HCT116 (cell line): ENCODE measurements at regions not wholly inside any gene's neighbourhood (a gene's known extent, or its start where the extent isn't known, plus 50 kb on each side); places are given as distances from the start of the nearest gene placed in this dataset.

Source experiments
- CEBPB ChIP-seq: IDR thresholded peaks from 2 replicates; pipeline ENCODE4 v1.6.1; 2012; ENCODE audit warnings: low read depth
- EGR1 ChIP-seq: IDR thresholded peaks from 2 replicates; pipeline ENCODE4 v1.6.1; 2012; ENCODE audit warnings: low read depth
- EZH2 ChIP-seq: fragments of 200-600 bp; sonication (generic); IDR thresholded peaks from 2 replicates; pipeline ENCODE4 v1.6.1; 2017; ENCODE audit warnings: antibody characterized with exemption, mixed run types
- FOSL1 ChIP-seq: IDR thresholded peaks from 2 replicates; pipeline ENCODE4 v1.6.1; 2012; ENCODE audit warnings: low read depth
- JUND ChIP-seq: IDR thresholded peaks from 2 replicates; pipeline ENCODE4 v1.6.1; 2012
- POLR2A ChIP-seq: IDR thresholded peaks from 2 replicates; pipeline ENCODE4 v1.7.0; 2011; ENCODE audit warnings: borderline replicate concordance; ENCODE audit not compliant: insufficient read depth, insufficient read length; ENCODE audit errors: extremely low read depth
- POLR2AphosphoS5 ChIP-seq: IDR thresholded peaks from 2 replicates; pipeline ENCODE4 v1.6.1; 2011; ENCODE audit warnings: mild to moderate bottlenecking, low read depth, low read length, moderate library complexity
- REST ChIP-seq: IDR thresholded peaks from 2 replicates; pipeline ENCODE4 v1.6.1; 2012; ENCODE audit warnings: low read depth
- SIN3A ChIP-seq: IDR thresholded peaks from 2 replicates; pipeline ENCODE4 v1.6.1; 2012; ENCODE audit warnings: low read depth
- SRF ChIP-seq: IDR thresholded peaks from 2 replicates; pipeline ENCODE4 v1.6.1; 2012; ENCODE audit warnings: low read depth
- YY1 ChIP-seq: IDR thresholded peaks from 2 replicates; pipeline ENCODE4 v1.6.1; 2011; ENCODE audit warnings: low read length, low read depth, moderate library complexity, mild to moderate bottlenecking; ENCODE audit not compliant: insufficient replicate concordance; ENCODE audit errors: extremely low read depth
- ZNF274 ChIP-seq: fragments of 200-500 bp; sonication (Bioruptor generic); IDR thresholded peaks from 2 replicates; pipeline ENCODE4 v1.6.1; 2014; ENCODE audit warnings: mild to moderate bottlenecking, low read depth, low read length, inconsistent platforms
- TF ChIP-seq, protein P1 (sequence below), 3 experiments: fragments of 200-600 bp in 1 of 3; sonication (generic) in 1 of 3; IDR thresholded peaks in 2 of 3; conservative IDR thresholded peaks in 1 of 3; 2 replicates each; pipeline ENCODE4 v1.5.1; 2012 to 2017; ENCODE audit warnings: low read depth in 2 of 3, low read length in 2 of 3, antibody characterized with exemption in 1 of 3, borderline replicate concordance in 1 of 3, control low read depth in 1 of 3, mild to moderate bottlenecking in 1 of 3, mixed read lengths in 1 of 3, mixed run types in 1 of 3, moderate library complexity in 1 of 3; ENCODE audit not compliant: insufficient read depth in 1 of 3
- TF ChIP-seq, protein P2 (sequence below): IDR thresholded peaks from 2 replicates; pipeline ENCODE4 v1.6.1; 2012

- TF ChIP-seq ZNF274 (no peak), POLR2A (no peak), EZH2 (no peak), EGR1 (no peak), FOSL1 (no peak), SRF (no peak), CEBPB (0 out of 2 replicates have a peak, but pooled peaks have one; percentile 32), SIN3A (no peak), YY1 (no peak), JUND (no peak), REST (no peak), POLR2AphosphoS5 (no peak)
- TF ChIP-seq, protein P1, sequence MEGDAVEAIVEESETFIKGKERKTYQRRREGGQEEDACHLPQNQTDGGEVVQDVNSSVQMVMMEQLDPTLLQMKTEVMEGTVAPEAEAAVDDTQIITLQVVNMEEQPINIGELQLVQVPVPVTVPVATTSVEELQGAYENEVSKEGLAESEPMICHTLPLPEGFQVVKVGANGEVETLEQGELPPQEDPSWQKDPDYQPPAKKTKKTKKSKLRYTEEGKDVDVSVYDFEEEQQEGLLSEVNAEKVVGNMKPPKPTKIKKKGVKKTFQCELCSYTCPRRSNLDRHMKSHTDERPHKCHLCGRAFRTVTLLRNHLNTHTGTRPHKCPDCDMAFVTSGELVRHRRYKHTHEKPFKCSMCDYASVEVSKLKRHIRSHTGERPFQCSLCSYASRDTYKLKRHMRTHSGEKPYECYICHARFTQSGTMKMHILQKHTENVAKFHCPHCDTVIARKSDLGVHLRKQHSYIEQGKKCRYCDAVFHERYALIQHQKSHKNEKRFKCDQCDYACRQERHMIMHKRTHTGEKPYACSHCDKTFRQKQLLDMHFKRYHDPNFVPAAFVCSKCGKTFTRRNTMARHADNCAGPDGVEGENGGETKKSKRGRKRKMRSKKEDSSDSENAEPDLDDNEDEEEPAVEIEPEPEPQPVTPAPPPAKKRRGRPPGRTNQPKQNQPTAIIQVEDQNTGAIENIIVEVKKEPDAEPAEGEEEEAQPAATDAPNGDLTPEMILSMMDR (IDR thresholded peaks at IDR 0.05 in 2 of 3, conservative IDR thresholded peaks at IDR 0.05 in 1 of 3; ENCODE audit: borderline replicate concordance in 1 of 3, insufficient read depth in 1 of 3, low read depth in 2 of 3, low read length in 2 of 3) = no peak
- TF ChIP-seq, protein P2, sequence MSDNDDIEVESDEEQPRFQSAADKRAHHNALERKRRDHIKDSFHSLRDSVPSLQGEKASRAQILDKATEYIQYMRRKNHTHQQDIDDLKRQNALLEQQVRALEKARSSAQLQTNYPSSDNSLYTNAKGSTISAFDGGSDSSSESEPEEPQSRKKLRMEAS = no peak
Measured at GRCh38 chr2:224151161-224151560, 112.1 kb upstream of the SERPINE2 start.
